ENCODE measurements at regions not wholly inside any gene's neighbourhood (a gene's known extent, or its start where the extent isn't known, plus 50 kb on each side); places are given as distances from the start of the nearest gene placed in this dataset.
"Not testable (repeated sequence)": the region's sequence is repeated elsewhere in the genome, so short reads cannot be mapped to it uniquely, and the experiment has no call there.

DNA sequence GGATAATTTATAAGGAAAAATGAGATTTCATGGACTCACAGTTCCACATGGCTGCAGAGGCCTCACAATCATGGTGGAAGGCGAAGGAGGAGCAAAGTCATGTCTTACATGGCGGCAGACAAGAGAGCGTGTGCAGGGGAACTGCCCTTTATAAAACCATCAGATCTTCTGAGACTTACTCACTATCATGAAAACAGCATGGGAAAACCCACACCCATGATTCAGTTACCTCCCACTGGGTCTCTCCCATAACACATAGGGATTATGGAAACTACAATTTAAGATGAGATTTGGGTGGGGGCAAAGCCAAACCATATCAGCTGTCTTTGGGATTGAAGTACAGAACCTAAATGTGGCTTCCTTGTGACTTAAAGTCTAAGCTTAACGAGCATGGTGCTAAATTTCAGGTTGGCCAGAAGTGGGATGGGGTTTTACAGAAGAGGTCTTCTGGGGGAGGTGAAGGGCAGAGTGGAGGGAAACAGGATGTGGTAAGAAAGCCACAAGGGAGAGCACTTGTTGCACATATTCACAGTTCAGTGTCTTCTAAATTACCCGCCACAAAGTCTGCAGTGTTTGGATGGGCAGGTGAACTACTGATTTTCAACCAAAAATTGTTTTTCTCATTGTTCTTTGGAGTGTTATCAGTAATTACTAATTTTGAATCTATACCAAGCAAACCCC, 49.7 kb upstream of the ARL17B start:
- not testable (repeated sequence) for TF ChIP-seq MAFK (IDR thresholded peaks at IDR 0.05; ENCODE audit: low read depth, low read length); POLR2A (IDR thresholded peaks at IDR 0.05; ENCODE audit: low read depth, low read length); SMC3 (IDR thresholded peaks at IDR 0.05; ENCODE audit: low read depth, low read length); NFE2L2 (IDR thresholded peaks at IDR 0.05; ENCODE audit: low read depth, low read length); MAZ (IDR thresholded peaks at IDR 0.05; ENCODE audit: borderline replicate concordance, low read depth, low read length); RFX5 (IDR thresholded peaks at IDR 0.05; ENCODE audit: low read depth, low read length); RCOR1 (IDR thresholded peaks at IDR 0.05; ENCODE audit: insufficient replicate concordance, low read length); FOS (IDR thresholded peaks at IDR 0.05; ENCODE audit: low read depth, low read length); BHLHE40 (IDR thresholded peaks at IDR 0.05; ENCODE audit: low read depth, low read length); RAD21 (IDR thresholded peaks at IDR 0.05; ENCODE audit: low read length)
- TF ChIP-seq, protein P1, sequence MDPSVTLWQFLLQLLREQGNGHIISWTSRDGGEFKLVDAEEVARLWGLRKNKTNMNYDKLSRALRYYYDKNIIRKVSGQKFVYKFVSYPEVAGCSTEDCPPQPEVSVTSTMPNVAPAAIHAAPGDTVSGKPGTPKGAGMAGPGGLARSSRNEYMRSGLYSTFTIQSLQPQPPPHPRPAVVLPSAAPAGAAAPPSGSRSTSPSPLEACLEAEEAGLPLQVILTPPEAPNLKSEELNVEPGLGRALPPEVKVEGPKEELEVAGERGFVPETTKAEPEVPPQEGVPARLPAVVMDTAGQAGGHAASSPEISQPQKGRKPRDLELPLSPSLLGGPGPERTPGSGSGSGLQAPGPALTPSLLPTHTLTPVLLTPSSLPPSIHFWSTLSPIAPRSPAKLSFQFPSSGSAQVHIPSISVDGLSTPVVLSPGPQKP (IDR thresholded peaks at IDR 0.05; ENCODE audit: borderline replicate concordance, low read depth, low read length), result not testable (repeated sequence)
- TF ChIP-seq, protein P2, sequence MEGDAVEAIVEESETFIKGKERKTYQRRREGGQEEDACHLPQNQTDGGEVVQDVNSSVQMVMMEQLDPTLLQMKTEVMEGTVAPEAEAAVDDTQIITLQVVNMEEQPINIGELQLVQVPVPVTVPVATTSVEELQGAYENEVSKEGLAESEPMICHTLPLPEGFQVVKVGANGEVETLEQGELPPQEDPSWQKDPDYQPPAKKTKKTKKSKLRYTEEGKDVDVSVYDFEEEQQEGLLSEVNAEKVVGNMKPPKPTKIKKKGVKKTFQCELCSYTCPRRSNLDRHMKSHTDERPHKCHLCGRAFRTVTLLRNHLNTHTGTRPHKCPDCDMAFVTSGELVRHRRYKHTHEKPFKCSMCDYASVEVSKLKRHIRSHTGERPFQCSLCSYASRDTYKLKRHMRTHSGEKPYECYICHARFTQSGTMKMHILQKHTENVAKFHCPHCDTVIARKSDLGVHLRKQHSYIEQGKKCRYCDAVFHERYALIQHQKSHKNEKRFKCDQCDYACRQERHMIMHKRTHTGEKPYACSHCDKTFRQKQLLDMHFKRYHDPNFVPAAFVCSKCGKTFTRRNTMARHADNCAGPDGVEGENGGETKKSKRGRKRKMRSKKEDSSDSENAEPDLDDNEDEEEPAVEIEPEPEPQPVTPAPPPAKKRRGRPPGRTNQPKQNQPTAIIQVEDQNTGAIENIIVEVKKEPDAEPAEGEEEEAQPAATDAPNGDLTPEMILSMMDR (conservative IDR thresholded peaks at IDR 0.05; ENCODE audit: low read depth, low read length), result not testable (repeated sequence)
- TF ChIP-seq, protein P3, sequence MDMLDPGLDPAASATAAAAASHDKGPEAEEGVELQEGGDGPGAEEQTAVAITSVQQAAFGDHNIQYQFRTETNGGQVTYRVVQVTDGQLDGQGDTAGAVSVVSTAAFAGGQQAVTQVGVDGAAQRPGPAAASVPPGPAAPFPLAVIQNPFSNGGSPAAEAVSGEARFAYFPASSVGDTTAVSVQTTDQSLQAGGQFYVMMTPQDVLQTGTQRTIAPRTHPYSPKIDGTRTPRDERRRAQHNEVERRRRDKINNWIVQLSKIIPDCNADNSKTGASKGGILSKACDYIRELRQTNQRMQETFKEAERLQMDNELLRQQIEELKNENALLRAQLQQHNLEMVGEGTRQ (IDR thresholded peaks at IDR 0.05; ENCODE audit: low read depth, low read length), result not testable (repeated sequence)
